Loucy (cell line): ENCODE measurements at regions not wholly inside any gene's neighbourhood (a gene's known extent, or its start where the extent isn't known, plus 50 kb on each side); places are given as distances from the start of the nearest gene placed in this dataset.
A peak's percentile ranks its signal among the peaks of the same experiment; 100 is the strongest.
"Not testable (repeated sequence)": the region's sequence is repeated elsewhere in the genome, so short reads cannot be mapped to it uniquely, and the experiment has no call there.

Experiments
- H2AFZ ChIP-seq: fragments of 200-600 bp; sonication (generic); 2 replicates; pipeline ENCODE4 v1.6.0; 2016; ENCODE audit warnings: antibody characterized with exemption, mild to moderate bottlenecking, low read length, moderate library complexity
- H3F3A ChIP-seq: fragments of 200-600 bp; 2 replicates; pipeline ENCODE4 v1.6.0; 2016; ENCODE audit warnings: antibody characterized with exemption, low read depth, mild to moderate bottlenecking
- H3K27me3 ChIP-seq: fragments of 200-600 bp; sonication (generic); 2 replicates; pipeline ENCODE4 v1.6.1; 2014; ENCODE audit warnings: low read length, mild to moderate bottlenecking; ENCODE audit not compliant: insufficient read depth, poor library complexity, severe bottlenecking
- H3K36me3 ChIP-seq: fragments of 200-600 bp; sonication (generic); 2 replicates; pipeline ENCODE4 v1.6.1; 2016; ENCODE audit warnings: low read length; ENCODE audit not compliant: insufficient read depth
- H3K4me1 ChIP-seq: fragments of 200-600 bp; sonication (generic); 2 replicates; pipeline ENCODE4 v1.5.1; 2014; ENCODE audit warnings: low read length, mild to moderate bottlenecking; ENCODE audit not compliant: insufficient read depth, poor library complexity, severe bottlenecking
- H3K4me2 ChIP-seq: fragments of 200-600 bp; sonication (generic); 2 replicates; pipeline ENCODE4 v1.6.0; 2014; ENCODE audit warnings: antibody characterized with exemption, low read length, low read depth, mild to moderate bottlenecking; ENCODE audit not compliant: poor library complexity, severe bottlenecking
- H3K4me3 ChIP-seq: fragments of 200-600 bp; sonication (generic); 2 replicates; pipeline ENCODE4 v1.5.1; 2014; ENCODE audit warnings: low read length, mild to moderate bottlenecking, mixed read lengths; ENCODE audit not compliant: poor library complexity, severe bottlenecking
- H3K79me2 ChIP-seq: fragments of 200-600 bp; sonication (generic); 2 replicates; pipeline ENCODE4 v1.6.1; 2014; ENCODE audit warnings: low read length; ENCODE audit not compliant: insufficient read depth
- H3K9ac ChIP-seq: fragments of 200-600 bp; sonication (generic); 2 replicates; pipeline ENCODE4 v1.6.0; 2014; ENCODE audit warnings: mild to moderate bottlenecking, low read depth, low read length, moderate library complexity; ENCODE audit not compliant: poor library complexity, severe bottlenecking
- H3K9me2 ChIP-seq: fragments of 200-600 bp; sonication (generic); replicated peaks from 2 replicates; pipeline ENCODE4 v1.6.1; 2016; ENCODE audit warnings: low read depth, low read length, mixed read lengths
- H3K9me3 ChIP-seq: fragments of 200-600 bp; sonication (generic); 2 replicates; pipeline ENCODE4 v1.6.1; 2014; ENCODE audit warnings: mild to moderate bottlenecking, antibody characterized with exemption, low read length, low read depth; ENCODE audit not compliant: insufficient read depth
- H4K20me1 ChIP-seq: fragments of 200-600 bp; sonication (generic); 2 replicates; pipeline ENCODE4 v1.6.0; 2014; ENCODE audit warnings: antibody characterized with exemption, low read length, mild to moderate bottlenecking; ENCODE audit not compliant: insufficient read depth, poor library complexity, severe bottlenecking
- TF ChIP-seq, protein P1 (sequence below): fragments of 200-600 bp; sonication (generic); conservative IDR thresholded peaks from 2 replicates; pipeline ENCODE4 v1.5.1; 2014; ENCODE audit warnings: mild to moderate bottlenecking, antibody characterized with exemption, low read length

DNA sequence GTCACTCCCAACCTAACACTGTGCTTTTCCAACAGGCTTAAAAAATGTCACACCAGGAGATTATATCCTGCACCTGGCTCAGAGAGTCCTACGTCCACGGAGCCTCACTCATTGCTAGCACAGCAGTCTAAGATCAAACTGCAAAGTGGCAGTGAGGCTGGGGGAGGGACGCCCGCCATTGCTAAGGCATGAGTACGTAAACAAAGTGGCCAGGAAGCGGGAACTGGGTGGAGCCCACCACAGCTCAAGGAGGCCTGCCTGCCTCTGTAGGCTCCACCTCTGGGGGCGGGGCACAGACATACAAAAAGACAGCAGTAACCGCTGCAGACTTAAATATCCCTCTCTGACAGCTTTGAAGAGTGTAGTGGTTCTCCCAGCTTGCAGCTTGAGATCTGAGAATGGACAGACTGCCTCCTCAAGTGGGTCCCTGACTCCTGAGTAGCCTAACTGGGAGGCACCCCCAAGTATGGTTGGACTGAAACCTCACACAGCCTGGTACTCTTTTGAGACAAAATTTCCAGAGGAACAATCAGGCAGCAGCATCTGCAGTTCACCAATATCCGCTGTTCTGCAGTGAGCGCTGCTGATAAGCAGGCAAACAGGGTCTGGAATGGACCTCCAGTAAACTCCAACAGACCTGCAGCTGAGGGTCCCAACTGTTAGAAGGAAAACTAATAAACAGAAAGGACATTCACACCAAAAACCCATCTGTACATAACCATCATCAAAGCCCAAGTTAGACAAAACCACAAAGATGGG is 2986.4 kb upstream of the OR11H1 start:
- not testable (repeated sequence) for H3K36me3 ChIP-seq, H3F3A ChIP-seq, H3K4me3 ChIP-seq, H3K9ac ChIP-seq, H3K27me3 ChIP-seq, H3K4me2 ChIP-seq, H4K20me1 ChIP-seq, H2AFZ ChIP-seq, H3K9me2 ChIP-seq, H3K4me1 ChIP-seq, H3K79me2 ChIP-seq, H3K9me3 ChIP-seq

DNA sequence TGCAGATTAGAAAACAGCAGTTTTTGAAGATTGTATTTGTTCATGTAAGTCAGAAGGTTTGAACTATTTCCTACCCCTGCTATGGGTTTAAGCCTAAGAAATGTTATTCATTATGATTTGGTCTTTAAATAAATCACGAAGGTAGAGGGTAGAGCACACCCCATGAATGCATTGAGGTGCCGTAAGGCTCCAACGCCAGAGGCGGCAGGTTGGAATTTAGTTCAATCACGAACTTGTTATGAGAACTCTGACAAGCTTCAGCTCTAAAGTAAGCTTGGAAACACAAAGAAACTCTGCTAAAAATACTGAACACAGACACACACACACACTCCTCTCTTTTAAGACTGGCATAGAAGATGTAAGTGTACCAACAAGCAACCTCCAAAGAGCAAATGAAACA is 2974.6 kb upstream of the OR11H1 start:
- not testable (repeated sequence) for H3K36me3 ChIP-seq, H3K27me3 ChIP-seq, H3K9me3 ChIP-seq, H3K4me1 ChIP-seq, H4K20me1 ChIP-seq, H3F3A ChIP-seq, H3K9ac ChIP-seq, H2AFZ ChIP-seq, H3K79me2 ChIP-seq, H3K4me3 ChIP-seq, H3K9me2 ChIP-seq, H3K4me2 ChIP-seq

DNA sequence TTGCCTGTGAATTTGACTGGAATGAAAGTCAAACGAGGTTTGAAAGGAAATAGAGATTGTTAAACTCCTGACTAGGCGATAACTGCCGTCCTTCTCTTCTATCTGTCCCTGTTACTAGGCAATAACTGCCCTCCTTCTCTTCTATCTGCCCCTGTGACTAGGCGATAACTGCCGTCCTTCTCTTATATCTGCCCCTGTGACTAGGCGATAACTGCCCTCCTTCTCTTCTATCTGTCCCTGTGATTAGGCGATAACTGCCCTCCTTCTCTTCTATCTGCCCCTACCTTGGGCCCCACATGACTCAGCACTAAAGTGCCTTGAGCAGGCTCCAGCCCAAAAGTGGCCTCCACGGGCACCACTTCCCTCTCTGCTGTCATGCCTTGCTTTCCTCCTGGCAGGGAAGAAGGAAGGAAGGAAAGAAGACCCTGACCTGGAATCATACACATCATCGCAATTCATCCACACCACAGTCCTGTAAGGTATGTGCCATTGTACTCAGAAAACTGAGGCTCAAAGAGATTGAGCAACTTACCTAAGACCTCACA is 2973.3 kb upstream of the OR11H1 start:
- not testable (repeated sequence) for H4K20me1 ChIP-seq

DNA sequence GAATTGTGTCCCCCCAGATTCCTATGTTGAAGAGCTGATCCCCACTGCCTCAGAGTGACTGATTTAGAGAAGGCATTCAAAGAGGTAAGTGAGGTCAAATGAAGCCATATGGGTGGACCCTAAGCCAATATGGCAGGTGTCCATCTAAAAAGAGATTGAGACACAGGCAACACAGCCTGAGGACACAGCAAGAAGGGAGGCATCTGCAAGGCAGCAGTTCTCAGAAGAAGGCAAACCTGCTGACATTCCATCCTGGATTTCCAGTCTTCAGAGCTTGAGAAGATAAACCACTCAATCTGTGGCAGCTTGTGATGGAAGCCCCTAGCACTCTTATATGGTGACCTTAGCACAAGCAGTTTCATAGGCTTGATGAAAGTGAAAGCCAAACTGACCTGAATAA is 2956.5 kb upstream of the OR11H1 start:
- H3K79me2 ChIP-seq, H3K27me3 ChIP-seq, H3K4me1 ChIP-seq, H3K9ac ChIP-seq, H3K4me2 ChIP-seq, H3K9me2 ChIP-seq, H3K4me3 ChIP-seq, H3K9me3 ChIP-seq, H3F3A ChIP-seq, H2AFZ ChIP-seq, H3K36me3 ChIP-seq, H4K20me1 ChIP-seq: not testable (repeated sequence)

More for the DNA sequence above, 2973.3 kb upstream of the OR11H1 start:
- not testable (repeated sequence) for H3F3A ChIP-seq, H2AFZ ChIP-seq, H3K4me1 ChIP-seq, H3K27me3 ChIP-seq, H3K9me3 ChIP-seq, H3K4me2 ChIP-seq, H3K4me3 ChIP-seq, H3K9me2 ChIP-seq, H3K79me2 ChIP-seq, H3K36me3 ChIP-seq, H3K9ac ChIP-seq

DNA sequence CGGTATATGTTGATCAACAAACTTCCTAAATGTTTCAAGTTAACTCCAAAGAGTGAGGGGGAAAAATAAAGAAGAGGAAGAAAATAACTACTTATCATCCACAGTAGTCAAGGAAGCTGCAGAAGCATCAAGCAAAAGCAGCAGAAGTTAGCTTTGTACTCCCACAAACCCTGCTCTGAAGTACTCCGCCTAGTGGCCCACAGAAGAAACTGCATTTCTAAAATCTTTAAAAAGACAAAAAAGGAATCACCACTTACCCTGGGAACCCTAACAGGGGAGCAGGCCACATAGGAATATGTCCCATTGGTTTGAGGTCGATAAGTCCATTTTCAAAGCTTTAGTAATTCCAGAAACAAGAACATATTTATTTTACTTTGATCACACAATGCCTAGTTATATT is 2948.3 kb upstream of the OR11H1 start:
- H3K4me1 ChIP-seq, H4K20me1 ChIP-seq: not testable (repeated sequence)
- TF ChIP-seq, protein P1, sequence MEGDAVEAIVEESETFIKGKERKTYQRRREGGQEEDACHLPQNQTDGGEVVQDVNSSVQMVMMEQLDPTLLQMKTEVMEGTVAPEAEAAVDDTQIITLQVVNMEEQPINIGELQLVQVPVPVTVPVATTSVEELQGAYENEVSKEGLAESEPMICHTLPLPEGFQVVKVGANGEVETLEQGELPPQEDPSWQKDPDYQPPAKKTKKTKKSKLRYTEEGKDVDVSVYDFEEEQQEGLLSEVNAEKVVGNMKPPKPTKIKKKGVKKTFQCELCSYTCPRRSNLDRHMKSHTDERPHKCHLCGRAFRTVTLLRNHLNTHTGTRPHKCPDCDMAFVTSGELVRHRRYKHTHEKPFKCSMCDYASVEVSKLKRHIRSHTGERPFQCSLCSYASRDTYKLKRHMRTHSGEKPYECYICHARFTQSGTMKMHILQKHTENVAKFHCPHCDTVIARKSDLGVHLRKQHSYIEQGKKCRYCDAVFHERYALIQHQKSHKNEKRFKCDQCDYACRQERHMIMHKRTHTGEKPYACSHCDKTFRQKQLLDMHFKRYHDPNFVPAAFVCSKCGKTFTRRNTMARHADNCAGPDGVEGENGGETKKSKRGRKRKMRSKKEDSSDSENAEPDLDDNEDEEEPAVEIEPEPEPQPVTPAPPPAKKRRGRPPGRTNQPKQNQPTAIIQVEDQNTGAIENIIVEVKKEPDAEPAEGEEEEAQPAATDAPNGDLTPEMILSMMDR: peak; percentile 35

DNA sequence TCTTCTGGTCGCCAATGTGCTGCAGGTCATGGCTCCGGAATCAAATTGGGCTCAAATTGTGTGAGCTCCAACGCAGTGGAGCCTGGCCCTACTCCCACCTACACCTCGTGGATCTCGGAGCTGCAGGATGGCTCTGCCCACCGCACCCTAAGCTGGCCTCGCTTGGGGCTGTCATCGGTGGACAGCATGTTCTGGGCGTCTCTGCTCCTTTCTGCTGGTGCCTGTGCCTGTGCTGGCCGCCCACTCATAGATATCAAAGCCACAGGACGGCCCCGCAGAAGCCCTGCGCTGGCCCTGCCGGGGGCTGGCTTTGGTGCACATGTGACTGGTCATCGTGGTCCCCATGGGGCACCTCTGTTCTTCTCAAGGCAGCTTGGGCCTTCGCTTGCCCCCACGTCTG is 2943.5 kb upstream of the OR11H1 start:
- H3K79me2 ChIP-seq, H3K27me3 ChIP-seq, H3K4me2 ChIP-seq, H3K9me2 ChIP-seq, H4K20me1 ChIP-seq, H3F3A ChIP-seq, H3K36me3 ChIP-seq, H3K4me3 ChIP-seq, H3K4me1 ChIP-seq, H3K9ac ChIP-seq, H3K9me3 ChIP-seq, H2AFZ ChIP-seq: not testable (repeated sequence)

More for the DNA sequence above, 2948.3 kb upstream of the OR11H1 start:
- not testable (repeated sequence) for H3K4me3 ChIP-seq, H3K9me3 ChIP-seq, H3K4me2 ChIP-seq, H3K9ac ChIP-seq, H3K36me3 ChIP-seq, H3K9me2 ChIP-seq, H3F3A ChIP-seq, H2AFZ ChIP-seq, H3K79me2 ChIP-seq, H3K27me3 ChIP-seq

DNA sequence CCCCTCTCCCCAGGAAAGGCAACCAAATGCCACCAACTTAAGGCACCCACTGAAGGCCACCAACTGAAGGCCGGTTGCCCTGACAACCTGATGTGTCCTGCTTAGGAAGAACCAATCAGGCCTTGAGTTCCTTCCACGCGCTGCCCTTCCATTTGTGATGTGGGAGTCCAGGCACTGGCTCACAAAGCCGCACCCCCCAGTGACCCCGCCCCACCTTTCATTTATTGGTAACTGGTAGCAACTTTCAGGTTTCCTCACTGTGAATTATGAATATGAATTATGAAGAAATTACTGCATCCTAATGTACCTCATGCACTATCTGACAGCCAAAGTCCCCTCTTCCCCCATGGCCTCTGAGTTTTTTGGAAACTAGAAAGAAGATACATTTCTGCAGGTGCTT is 2943.1 kb upstream of the OR11H1 start:
- not testable (repeated sequence) for H3K79me2 ChIP-seq, H3K4me2 ChIP-seq, H3K9ac ChIP-seq, H2AFZ ChIP-seq, H3K36me3 ChIP-seq, H3F3A ChIP-seq, H3K4me3 ChIP-seq, H3K4me1 ChIP-seq, H3K9me2 ChIP-seq, H4K20me1 ChIP-seq, H3K9me3 ChIP-seq, H3K27me3 ChIP-seq
